ENCODE measurements at regions not wholly inside any gene's neighbourhood (a gene's known extent, or its start where the extent isn't known, plus 50 kb on each side); places are given as distances from the start of the nearest gene placed in this dataset.

- H3K9me3 ChIP-seq: no peaks in the 10 kb centered on the region
- no peak for TF ChIP-seq CTCF (IDR thresholded peaks at IDR 0.05)
- H3K4me3 ChIP-seq: no peak overlapping the region
- no peaks in the 10 kb centered on the region for H3K36me3 ChIP-seq
- H3K4me1 ChIP-seq: peaks cover 0 to 16% (median 2%) of the 10 kb centered on the region in 4 donors
- no peak for DNase-seq
- H3K27ac ChIP-seq: no peak overlapping the region
- H3K27me3 ChIP-seq: no peaks in the 10 kb centered on the region
- intact Hi-C loops (cut with DNase I; ENCODE audit: low total_unique reads): no loop called here
These were observed 95.7 kb upstream of the DRD2 start for GRCh38 chr11:113570906-113571305.

GRCh38 chr11:113569391-113569790 lies 94.2 kb upstream of the DRD2 start:
- no peaks in the 10 kb centered on the region for H3K9me3 ChIP-seq
- H3K27me3 ChIP-seq: peaks cover 0 to 2% of the 10 kb centered on the region in 2 donors
- H3K4me1 ChIP-seq: peaks cover 0 to 16% (median 2%) of the 10 kb centered on the region in 4 donors
- intact Hi-C loops (cut with DNase I; ENCODE audit: low total_unique reads): no loop called here
- no peak for TF ChIP-seq CTCF (IDR thresholded peaks at IDR 0.05)
- DNase-seq: no peak
- H3K27ac ChIP-seq: no peak overlapping the region
- no peak overlapping the region for H3K4me3 ChIP-seq
- H3K36me3 ChIP-seq: no peaks in the 10 kb centered on the region

GRCh38 chr11:113568566-113568965 lies 93.4 kb upstream of the DRD2 start:
- Histone ChIP-seq H3K4me1 (peaks cover 0 to 16% (median 2%) of the 10 kb centered on the region in 4 donors), H3K9me3 (no peaks in the 10 kb centered on the region), H3K4me3 (no peak overlapping the region), H3K27me3 (peaks cover 0 to 4% of the 10 kb centered on the region in 2 donors), H3K27ac (no peak overlapping the region), H3K36me3 (no peaks in the 10 kb centered on the region)
- TF ChIP-seq CTCF (IDR thresholded peaks at IDR 0.05): no peak
- intact Hi-C loops (cut with DNase I; ENCODE audit: low total_unique reads): no loop called here
- no peak for DNase-seq

- peaks cover 0 to 4% of the 10 kb centered on the region in 2 donors for H3K27me3 ChIP-seq
- H3K4me1 ChIP-seq: peaks cover 0 to 16% (median 2%) of the 10 kb centered on the region in 4 donors
- intact Hi-C loops (cut with DNase I; ENCODE audit: low total_unique reads): no loop called here
- H3K27ac ChIP-seq: no peak overlapping the region
- no peak for TF ChIP-seq CTCF (IDR thresholded peaks at IDR 0.05)
- DNase-seq: no peak
- no peaks in the 10 kb centered on the region for H3K36me3 ChIP-seq
- H3K9me3 ChIP-seq: no peaks in the 10 kb centered on the region
- no peak overlapping the region for H3K4me3 ChIP-seq
These were observed 92.8 kb upstream of the DRD2 start for GRCh38 chr11:113567867-113568544.

- H3K4me3 ChIP-seq: no peak overlapping the region
- intact Hi-C loops (cut with DNase I; ENCODE audit: low total_unique reads): no loop called here
- DNase-seq: no peak
- TF ChIP-seq CTCF (IDR thresholded peaks at IDR 0.05): no peak
- H3K27ac ChIP-seq: no peak overlapping the region
- H3K9me3 ChIP-seq: no peaks in the 10 kb centered on the region
- peaks cover 0 to 11% (median 1%) of the 10 kb centered on the region in 4 donors for H3K4me1 ChIP-seq
- H3K27me3 ChIP-seq: peaks cover 0 to 4% of the 10 kb centered on the region in 2 donors
- H3K36me3 ChIP-seq: no peaks in the 10 kb centered on the region
These were observed 91.9 kb upstream of the DRD2 start for GRCh38 chr11:113567097-113567496.
